HG03469 (cell line): ENCODE measurements at regions not wholly inside any gene's neighbourhood (a gene's known extent, or its start where the extent isn't known, plus 50 kb on each side); places are given as distances from the start of the nearest gene placed in this dataset.

Source experiments
- ATAC-seq: cut with Tn5 transposase; IDR thresholded peaks from one replicate; pipeline ENCODE4 v1.9.1; 2021; ENCODE audit warnings: mild to moderate bottlenecking, moderate library complexity, moderate number of reproducible peaks; ENCODE audit not compliant: unreplicated experiment

DNA sequence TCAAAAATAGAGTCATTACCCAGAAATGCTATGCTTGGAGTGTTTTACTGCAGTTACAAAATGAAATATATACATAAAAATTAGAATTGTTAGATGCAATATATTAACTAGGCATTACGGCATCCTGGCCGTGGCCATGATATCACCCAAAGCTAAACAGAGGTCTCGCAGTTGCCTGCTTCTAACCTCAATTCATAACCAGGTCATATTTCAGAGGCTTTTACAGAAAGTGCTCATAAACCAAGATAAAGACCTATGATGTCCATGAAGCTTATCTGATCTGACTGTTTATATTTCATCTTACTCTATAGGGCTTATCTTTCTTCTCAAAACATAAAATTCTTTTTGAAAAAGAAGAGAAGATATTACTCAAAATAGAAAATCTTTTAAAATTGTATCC lies 664.5 kb upstream of the SALL1 start:
- no peak for ATAC-seq

- no peak for ATAC-seq
These were observed 663.5 kb upstream of the SALL1 start for GRCh38 chr16:51814617-51815016.

DNA sequence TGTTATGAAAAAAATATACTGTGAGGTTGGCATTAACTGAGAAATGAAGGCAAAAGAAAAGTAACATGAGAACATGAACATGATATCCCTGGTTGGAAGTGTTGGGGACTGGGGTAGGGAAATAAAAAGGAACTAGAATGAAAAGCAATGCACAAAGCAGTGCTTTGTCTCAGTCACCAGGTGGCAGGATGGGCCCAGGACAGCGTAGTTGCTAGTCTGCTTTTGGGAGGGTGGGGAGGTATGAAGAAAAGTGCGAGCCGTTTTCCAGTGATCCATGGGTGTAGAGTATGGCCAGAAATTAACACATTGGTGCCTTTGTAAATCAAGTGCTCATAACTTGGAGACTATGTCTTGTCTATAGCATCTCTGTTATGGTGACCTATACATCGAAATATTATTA lies 662.5 kb upstream of the SALL1 start:
- no peak for ATAC-seq

- ATAC-seq = no peak
These were observed 661.9 kb upstream of the SALL1 start for GRCh38 chr16:51812945-51813344.

GRCh38 chr16:51807551-51807950 lies 656.5 kb upstream of the SALL1 start:
- ATAC-seq = no peak

GRCh38 chr16:51801635-51802034 lies 650.6 kb upstream of the SALL1 start:
- ATAC-seq = no peak

DNA sequence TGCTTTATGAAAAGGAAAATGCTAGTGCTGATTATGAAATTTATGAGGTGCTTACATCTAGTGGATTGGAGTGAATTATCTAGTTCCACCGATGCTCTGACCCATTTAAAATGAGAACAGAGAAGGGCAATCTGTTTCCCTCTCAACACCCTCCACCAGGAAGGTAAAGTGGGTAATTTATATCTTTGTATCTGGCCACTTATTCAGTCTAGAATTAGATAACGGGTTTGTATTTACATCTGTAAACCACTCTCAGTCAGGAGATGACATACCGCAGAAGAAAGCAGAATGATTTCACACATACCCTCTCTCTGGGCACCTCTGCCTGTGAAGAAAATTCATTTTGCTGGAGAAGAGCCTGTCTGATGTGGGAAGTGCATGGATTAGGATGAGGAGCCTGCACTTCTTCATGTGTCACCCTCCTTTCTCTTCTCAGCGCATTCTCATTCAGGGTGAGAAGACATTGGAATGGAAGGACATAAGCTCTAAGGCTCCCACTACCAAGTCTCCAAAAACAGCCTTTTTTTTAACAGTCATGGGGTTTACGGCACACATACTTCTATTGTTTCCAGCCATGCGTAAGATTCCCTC lies 646.7 kb upstream of the SALL1 start:
- ATAC-seq = no peak

- ATAC-seq = no peak
These were observed 628.2 kb upstream of the SALL1 start for GRCh38 chr16:51779240-51779639.

DNA sequence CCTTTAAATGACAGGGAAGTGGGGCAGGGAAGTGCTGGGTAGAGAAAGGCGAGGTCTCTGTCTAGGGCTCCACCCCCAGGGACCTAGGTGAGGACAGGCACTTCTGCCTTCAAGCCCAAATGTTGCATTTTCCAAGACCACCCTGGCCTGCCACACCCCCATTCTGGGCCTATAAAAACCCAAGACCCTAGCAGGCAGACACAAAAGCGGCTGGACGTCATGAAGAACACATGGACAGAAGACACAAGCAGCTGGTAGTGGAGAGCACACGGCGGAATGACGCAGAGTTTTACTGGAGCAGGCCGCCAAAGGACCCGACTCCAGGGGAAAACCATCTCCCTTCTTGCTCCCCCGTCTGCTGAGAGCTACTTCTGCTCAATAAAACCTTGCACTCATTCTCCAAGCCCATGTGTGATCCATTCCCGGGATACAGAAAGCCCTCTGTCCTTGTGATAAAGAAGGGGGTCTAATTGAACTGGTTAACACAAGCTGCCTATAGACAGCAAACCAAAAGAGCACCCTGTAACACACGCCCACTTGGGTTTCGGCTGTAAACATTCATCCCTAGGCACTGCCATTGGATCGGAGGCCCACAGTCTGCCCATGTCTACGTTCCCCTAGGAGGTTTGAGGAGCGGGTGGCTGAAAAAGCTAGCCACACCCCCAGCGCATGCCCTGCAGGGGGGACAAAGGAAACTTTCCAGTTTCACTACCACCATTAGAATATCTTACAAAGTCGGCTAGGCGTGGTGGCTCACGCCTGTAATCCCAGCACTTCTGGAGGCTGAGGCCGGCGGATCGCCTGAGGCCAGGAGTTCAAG lies 622.2 kb upstream of the SALL1 start:
- ATAC-seq = no peak

- ATAC-seq = no peak
These were observed 615.7 kb upstream of the SALL1 start for GRCh38 chr16:51766739-51767138.

GRCh38 chr16:51763072-51763661 lies 612.1 kb upstream of the SALL1 start:
- ATAC-seq = no peak

GRCh38 chr16:51762081-51762996 lies 611.3 kb upstream of the SALL1 start:
- peak; percentile 92 for ATAC-seq

DNA sequence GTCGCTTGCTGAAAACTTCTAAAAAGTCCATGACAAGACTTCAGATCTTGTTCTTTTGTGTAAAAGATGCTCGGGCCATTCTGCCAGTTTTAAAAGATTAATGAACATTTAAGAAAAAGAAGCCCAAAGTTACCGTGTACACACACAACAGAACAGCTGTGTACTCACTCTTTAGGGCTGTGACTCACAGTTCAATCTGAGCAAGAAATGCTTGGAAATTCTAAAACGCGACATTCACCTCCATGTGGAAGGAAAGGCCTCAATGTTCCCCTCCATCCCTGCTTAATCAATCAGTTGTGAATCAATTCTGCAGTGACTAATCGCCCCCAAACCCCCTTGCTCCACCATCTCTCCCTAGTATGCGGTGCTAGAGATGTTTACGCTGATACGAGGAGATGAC lies 609.9 kb upstream of the SALL1 start:
- no peak for ATAC-seq

- ATAC-seq = no peak
These were observed 608.9 kb upstream of the SALL1 start for GRCh38 chr16:51759999-51760398.

DNA sequence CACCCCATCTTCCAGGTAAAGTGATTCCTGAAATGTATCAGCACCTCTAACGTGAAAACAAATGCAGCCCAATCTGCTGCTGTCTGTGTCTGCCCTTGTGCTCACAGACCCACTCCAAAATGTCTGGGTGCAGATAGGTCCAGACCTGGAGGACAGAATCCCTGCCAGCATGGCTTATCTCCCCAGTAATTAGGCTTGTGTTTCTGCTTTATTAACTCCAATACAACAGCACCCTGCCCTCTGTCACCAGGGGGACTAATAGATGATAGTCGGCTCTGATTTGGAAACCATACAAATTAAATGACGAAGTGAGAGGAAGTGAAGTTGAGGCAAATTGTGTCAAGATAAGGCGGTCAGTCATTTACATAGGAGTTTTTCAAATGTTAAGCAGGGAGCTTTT lies 608.3 kb upstream of the SALL1 start:
- no peak for ATAC-seq

DNA sequence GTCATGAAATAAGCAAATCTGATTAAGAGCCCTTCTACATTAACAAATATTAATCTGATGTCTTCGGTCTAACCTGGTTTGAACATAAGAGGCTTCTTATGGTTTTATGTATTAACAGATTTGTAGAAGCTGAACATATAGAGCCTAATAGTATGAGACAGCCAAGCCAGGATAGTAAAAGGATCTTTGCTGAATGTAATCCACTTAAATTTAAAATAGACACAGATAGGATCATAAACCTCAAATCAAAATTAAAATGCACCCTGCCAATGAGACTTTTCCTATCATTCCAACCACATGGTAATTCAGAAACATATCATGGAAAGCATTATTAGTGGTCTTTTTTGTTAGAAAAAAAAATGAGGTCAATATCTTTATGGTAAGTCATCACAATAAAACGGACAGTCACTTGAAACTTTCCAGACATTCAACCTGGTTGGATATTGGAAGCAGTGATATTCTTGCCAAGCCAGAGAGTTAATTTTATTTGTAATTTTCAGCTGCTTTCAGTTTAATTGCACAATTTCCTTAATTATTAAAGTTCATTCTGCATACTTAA lies 606.9 kb upstream of the SALL1 start:
- no peak for ATAC-seq

DNA sequence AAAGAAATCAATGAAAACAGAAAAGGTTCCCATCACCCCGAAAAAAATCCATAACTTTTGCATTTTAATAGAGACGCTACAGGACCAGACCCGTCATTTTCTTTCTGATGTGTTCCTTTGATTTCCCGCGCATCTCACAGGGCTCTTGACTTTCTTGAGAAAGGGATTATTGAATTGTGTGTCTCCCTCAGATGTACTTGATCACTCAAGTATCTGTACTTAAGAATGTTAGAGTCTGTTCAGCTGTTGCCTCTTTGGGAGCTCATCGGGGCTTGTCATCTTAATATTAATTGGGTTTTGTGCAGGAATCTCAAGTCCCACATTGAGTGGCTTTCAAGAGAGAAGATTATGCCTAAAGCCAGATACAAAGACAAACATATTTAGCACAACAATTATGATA lies 606.4 kb upstream of the SALL1 start:
- ATAC-seq = no peak

DNA sequence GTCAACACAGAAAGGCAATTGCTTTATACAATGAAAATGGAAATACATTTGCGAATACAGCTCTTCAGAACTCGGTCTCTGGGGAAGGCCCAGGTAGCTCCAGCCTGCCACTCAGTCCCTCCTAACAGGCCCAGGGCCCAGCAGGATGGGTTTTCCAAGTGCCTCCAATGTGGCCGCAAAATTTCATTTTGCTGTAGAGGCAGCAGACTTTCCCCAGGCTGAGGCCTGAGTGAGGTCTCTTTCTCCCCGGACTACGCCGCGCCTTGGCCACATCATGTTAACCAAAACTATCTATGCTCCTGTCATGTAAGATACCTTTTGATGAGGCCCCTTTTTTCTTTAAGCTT lies 606.0 kb upstream of the SALL1 start:
- ATAC-seq = no peak

DNA sequence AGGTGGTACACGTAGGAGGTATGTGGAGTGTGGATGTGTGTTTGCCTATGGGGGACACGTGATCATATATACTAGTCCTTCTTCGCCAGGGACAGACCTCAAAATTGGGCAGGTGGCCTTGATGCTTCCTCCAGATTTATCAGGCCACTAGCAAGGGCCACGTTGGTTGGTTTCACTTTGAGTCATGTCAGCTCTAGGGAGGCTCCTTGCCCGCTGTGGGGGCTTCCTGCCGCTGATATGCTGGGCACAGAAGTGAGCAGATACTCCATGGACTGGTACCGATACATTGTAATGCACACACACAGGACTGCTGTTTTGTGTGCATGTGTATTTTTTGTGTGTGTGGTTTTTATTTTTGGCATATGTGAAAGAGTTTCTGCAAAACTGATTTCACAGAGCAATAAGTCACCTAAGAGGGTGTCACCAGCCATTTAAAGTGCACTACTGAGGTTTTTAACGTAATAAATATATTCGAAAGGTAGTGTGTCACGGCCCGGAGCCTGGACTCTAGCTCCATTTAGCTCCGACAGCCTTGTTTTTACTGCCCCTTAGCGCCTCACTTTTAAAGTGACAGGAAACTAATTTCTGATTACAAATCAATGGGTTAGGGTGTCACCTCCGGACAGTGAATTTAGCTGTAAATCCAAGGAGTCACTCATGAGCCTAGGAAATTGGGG lies 605.5 kb upstream of the SALL1 start:
- no peak for ATAC-seq

GRCh38 chr16:51755577-51756355 lies 604.7 kb upstream of the SALL1 start:
- ATAC-seq = no peak
